Vagina (tissue), 2 donors: ENCODE measurements at regions not wholly inside any gene's neighbourhood (a gene's known extent, or its start where the extent isn't known, plus 50 kb on each side); places are given as distances from the start of the nearest gene placed in this dataset.
"Not testable (repeated sequence)": the region's sequence is repeated elsewhere in the genome, so short reads cannot be mapped to it uniquely, and the experiment has no call there.

Experiments used
- DNase-seq, 2 donors: peaks; one replicate each; pipeline ENCODE4 v3.0.0-alpha.2; 2017; ENCODE audit errors: extremely low spot score in 2 of 2
- H3K27ac ChIP-seq: fragments of 200-600 bp; sonication (generic); one replicate; pipeline ENCODE4 v1.5.1; 2019
- H3K27me3 ChIP-seq: fragments of 200-600 bp; sonication (generic); one replicate; pipeline ENCODE4 v1.5.1; 2019
- H3K36me3 ChIP-seq, 2 donors: fragments of 200-600 bp; sonication (generic); one replicate each; pipeline ENCODE4 v1.5.1; 2017 to 2019
- H3K4me1 ChIP-seq: fragments of 200-600 bp; sonication (generic); one replicate; pipeline ENCODE4 v1.5.1; 2019
- H3K4me3 ChIP-seq, 2 donors: fragments of 200-600 bp; sonication (generic); 1 replicate in 1 of 2; 2 replicates in 1 of 2; pipeline ENCODE4 v1.5.1; 2016 to 2019
- H3K9me3 ChIP-seq: fragments of 200-600 bp; sonication (generic); one replicate; pipeline ENCODE4 v1.5.1; 2019
- POLR2A ChIP-seq, 2 donors: fragments of 450-650 bp; IDR thresholded peaks; one replicate each; pipeline ENCODE4 v1.6.1; 2017; ENCODE audit warnings: antibody characterized with exemption in 2 of 2, mild to moderate bottlenecking in 2 of 2, moderate library complexity in 2 of 2
- POLR2AphosphoS5 ChIP-seq, 2 donors: sonication (generic); formaldehyde crosslinking; IDR thresholded peaks; one replicate each; pipeline ENCODE4 v1.9.0; 2017; ENCODE audit warnings: antibody characterized with exemption in 2 of 2, mild to moderate bottlenecking in 2 of 2, low read depth in 1 of 2; ENCODE audit not compliant: insufficient read depth in 1 of 2
- intact Hi-C: fragments of 100-400 bp; cut with DNase I; formaldehyde crosslinking; loops from one replicate; pipeline ENCODE4 v1.15.1; 2023
- TF ChIP-seq, protein P1 (sequence below), 3 experiments: fragments of 450-650 bp in 2 of 3; fragments of 200-600 bp in 1 of 3; sonication (generic) in 1 of 3; IDR thresholded peaks; one replicate each; pipeline ENCODE4 v1.5.1; 2017 to 2019; ENCODE audit warnings: antibody characterized with exemption in 3 of 3, mild to moderate bottlenecking in 2 of 3, moderate library complexity in 2 of 3

DNA sequence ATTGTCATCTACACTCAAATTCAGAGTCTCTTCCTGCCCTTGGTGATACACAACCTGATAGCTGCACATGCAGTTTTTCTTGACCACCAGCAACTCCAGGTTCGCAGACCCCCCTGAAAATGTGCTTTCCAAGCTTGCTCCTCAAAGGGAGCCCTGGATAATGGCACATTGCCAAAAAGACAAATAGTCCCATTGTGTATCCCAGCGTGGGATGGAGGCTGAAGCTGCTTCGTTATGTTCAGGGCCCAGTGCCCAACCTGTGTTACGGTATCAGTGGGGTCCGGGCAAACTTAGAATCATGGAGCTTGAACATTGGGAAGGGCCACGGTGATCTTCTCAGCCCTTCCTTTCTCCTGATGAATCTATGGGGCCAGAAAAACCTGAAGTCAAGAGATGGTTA, 173.0 kb downstream of the TEX29 start:
- no peak for DNase-seq
- no peaks in the 10 kb centered on the region for H3K9me3 ChIP-seq

DNA sequence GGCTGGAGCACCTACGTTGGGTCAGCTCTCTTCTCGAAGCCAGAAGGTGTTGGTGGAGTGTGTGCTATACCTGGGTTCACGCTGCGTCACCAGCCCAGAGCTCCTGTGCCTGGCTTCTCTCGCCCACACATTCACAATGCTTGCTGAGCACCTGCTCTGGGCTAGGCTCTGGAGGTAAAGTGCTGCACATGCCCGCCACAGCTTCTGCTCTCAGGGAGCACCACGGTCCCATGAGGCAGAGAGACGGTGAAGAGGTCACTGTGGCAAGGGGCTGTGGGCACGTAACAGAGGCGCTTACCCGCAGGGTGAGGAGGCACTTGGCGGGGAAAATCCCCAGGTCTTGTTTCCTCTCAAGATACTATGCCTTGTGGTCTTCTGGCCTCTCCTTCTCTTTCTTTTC, 174.2 kb downstream of the TEX29 start:
- Histone ChIP-seq H3K36me3 (no peaks in the 10 kb centered on the region), H3K4me1 (no peaks in the 10 kb centered on the region), H3K4me3 (no peak overlapping the region), H3K27me3 (no peaks in the 10 kb centered on the region), H3K9me3 (no peaks in the 10 kb centered on the region), H3K27ac (no peak overlapping the region)
- intact Hi-C loops: no loop called here
- TF ChIP-seq, protein P1, sequence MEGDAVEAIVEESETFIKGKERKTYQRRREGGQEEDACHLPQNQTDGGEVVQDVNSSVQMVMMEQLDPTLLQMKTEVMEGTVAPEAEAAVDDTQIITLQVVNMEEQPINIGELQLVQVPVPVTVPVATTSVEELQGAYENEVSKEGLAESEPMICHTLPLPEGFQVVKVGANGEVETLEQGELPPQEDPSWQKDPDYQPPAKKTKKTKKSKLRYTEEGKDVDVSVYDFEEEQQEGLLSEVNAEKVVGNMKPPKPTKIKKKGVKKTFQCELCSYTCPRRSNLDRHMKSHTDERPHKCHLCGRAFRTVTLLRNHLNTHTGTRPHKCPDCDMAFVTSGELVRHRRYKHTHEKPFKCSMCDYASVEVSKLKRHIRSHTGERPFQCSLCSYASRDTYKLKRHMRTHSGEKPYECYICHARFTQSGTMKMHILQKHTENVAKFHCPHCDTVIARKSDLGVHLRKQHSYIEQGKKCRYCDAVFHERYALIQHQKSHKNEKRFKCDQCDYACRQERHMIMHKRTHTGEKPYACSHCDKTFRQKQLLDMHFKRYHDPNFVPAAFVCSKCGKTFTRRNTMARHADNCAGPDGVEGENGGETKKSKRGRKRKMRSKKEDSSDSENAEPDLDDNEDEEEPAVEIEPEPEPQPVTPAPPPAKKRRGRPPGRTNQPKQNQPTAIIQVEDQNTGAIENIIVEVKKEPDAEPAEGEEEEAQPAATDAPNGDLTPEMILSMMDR (IDR thresholded peaks at IDR 0.05): no peak
- TF ChIP-seq POLR2A (IDR thresholded peaks at IDR 0.05): no peak
- no peak for TF ChIP-seq POLR2AphosphoS5 (IDR thresholded peaks at IDR 0.05; ENCODE audit: insufficient read depth in 1 of 2, low read depth in 1 of 2)
- DNase-seq: no peak

More for the DNA sequence above, 173.0 kb downstream of the TEX29 start:
- Histone ChIP-seq H3K27me3 (no peaks in the 10 kb centered on the region), H3K36me3 (no peaks in the 10 kb centered on the region), H3K4me1 (no peaks in the 10 kb centered on the region), H3K4me3 (no peak overlapping the region), H3K27ac (no peak overlapping the region)
- TF ChIP-seq POLR2A (IDR thresholded peaks at IDR 0.05) (no peak), POLR2AphosphoS5 (IDR thresholded peaks at IDR 0.05; ENCODE audit: insufficient read depth in 1 of 2, low read depth in 1 of 2) (no peak)
- TF ChIP-seq, protein P1 (IDR thresholded peaks at IDR 0.05): no peak
- intact Hi-C loops: no loop called here

DNA sequence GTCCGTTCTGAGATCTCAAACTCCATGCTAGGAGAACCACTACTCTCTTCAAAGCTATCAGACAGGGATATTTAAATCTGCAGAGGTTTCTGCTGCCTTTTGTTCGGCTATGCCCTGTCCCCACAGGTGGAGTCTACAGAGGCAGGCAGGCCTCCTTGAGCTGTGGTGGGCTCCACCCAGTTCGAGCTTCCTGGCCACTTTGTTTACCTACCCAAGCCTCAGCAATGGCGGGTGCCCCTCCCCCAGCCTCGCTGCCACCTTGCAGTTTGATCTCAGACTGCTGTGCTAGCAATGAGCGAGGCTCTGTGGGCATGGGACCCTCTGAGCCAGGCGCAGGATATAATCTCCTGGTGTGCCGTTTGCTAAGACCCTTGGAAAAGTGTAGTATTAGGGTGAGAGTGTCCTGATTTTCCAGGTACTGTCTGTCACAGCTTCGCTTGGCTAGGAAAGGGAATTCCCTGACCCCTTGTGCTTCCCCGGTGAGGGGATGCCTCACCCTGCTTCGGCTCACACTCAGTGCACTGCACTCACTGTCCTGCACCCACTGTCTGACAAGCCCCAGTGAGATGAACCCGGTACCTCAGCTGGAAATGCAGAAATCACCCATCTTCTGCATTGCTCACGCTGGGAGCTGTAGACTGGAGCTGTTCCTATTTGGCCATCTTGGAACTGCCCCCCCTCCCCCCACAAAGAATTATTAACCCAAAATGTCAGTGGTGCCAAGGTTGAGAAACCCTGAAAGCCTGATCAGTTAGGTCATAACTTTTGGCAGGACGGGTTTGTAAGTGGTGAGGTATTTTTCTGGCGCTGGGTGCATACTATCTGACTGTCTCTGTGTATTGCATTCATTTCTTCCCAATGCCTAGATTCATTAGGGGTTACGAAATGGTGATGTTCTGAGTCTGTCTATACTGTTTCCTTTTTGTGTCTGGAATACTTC, 181.4 kb downstream of the TEX29 start:
- H3K36me3 ChIP-seq, H3K27me3 ChIP-seq, DNase-seq, H3K4me3 ChIP-seq, H3K9me3 ChIP-seq, intact Hi-C loops, H3K27ac ChIP-seq, H3K4me1 ChIP-seq: not testable (repeated sequence)

DNA sequence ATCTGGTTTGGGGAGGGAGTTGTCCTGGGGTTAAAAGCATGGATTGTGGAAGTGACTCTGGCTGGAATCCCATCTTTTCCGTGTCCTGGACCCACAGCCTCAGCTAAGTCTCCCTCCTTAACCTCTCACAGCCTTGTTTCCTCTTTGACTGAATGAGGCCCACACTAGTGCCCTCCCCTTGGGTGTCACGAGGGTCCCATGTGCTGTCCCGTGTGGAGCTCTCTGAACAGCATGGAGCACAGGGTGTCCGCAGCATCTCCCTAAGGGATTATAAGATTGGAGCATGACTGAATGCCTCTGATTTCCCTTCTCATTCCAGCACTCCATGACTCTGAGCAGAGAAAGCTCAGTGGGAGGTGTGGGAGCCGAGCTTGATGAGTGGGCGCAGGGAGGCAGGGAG, 182.5 kb downstream of the TEX29 start:
- Histone ChIP-seq H3K4me1 (no peaks in the 10 kb centered on the region), H3K4me3 (no peak overlapping the region), H3K27ac (no peak overlapping the region), H3K36me3 (no peaks in the 10 kb centered on the region), H3K9me3 (no peaks in the 10 kb centered on the region), H3K27me3 (no peaks in the 10 kb centered on the region)
- no peak for DNase-seq
- no peak for TF ChIP-seq POLR2AphosphoS5 (IDR thresholded peaks at IDR 0.05; ENCODE audit: insufficient read depth in 1 of 2, low read depth in 1 of 2)
- TF ChIP-seq POLR2A (IDR thresholded peaks at IDR 0.05): no peak
- TF ChIP-seq, protein P1 (IDR thresholded peaks at IDR 0.05): no peak
- intact Hi-C loops: no loop called here

DNA sequence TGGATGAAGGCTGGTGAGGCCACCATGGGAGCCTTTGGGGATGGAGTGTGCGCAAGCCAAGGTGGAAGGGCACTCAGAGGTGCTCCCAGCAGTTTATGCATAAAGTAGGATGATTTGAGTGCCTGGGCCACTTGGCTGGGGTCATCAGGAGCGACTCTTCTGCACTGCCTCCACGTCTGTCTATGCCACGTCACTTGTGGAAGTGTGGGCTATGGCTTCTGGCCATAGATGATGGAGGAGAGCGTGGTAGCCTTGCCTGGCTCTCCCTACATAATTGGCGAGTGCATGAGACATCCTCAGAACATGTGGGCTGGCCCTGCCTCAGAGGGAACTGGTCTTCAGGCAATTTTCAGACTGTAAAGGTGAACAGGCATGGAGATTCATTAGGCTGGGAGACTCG, 182.9 kb downstream of the TEX29 start:
- TF ChIP-seq, protein P1 (IDR thresholded peaks at IDR 0.05): no peak
- TF ChIP-seq POLR2A (IDR thresholded peaks at IDR 0.05): no peak
- TF ChIP-seq POLR2AphosphoS5 (IDR thresholded peaks at IDR 0.05; ENCODE audit: insufficient read depth in 1 of 2, low read depth in 1 of 2): no peak
- Histone ChIP-seq H3K4me1 (no peaks in the 10 kb centered on the region), H3K27ac (no peak overlapping the region), H3K9me3 (no peaks in the 10 kb centered on the region), H3K4me3 (no peak overlapping the region), H3K27me3 (no peaks in the 10 kb centered on the region), H3K36me3 (no peaks in the 10 kb centered on the region)
- no peak for DNase-seq
- intact Hi-C loops: no loop called here
